ENCODE measurements at regions not wholly inside any gene's neighbourhood (a gene's known extent, or its start where the extent isn't known, plus 50 kb on each side); places are given as distances from the start of the nearest gene placed in this dataset.

- TF ChIP-seq POLR2A (IDR thresholded peaks at IDR 0.05) (no peak), CTCF (IDR thresholded peaks at IDR 0.05) (no peak)
Observed at GRCh38 chr2:216554286-216554685, 55.6 kb downstream of the RPL37A start.

Data from uterus (tissue), 2 donors.